Activated T-cell treated with anti-CD3 and anti-CD28 coated beads for 1 hour (primary cell): ENCODE measurements at regions not wholly inside any gene's neighbourhood (a gene's known extent, or its start where the extent isn't known, plus 50 kb on each side); places are given as distances from the start of the nearest gene placed in this dataset.
"Not testable (repeated sequence)": the region's sequence is repeated elsewhere in the genome, so short reads cannot be mapped to it uniquely, and the experiment has no call there.

Experiments used
- DNase-seq: peaks from one replicate; pipeline ENCODE4 v3.0.0-alpha.2; 2020; ENCODE audit warnings: low read depth

GRCh38 chr2:37570773-37571586, 100.5 kb downstream of the CDC42EP3 start:
- no peak for DNase-seq

- DNase-seq = no peak
Measured at GRCh38 chr2:37571587-37572136, 99.8 kb downstream of the CDC42EP3 start.

- DNase-seq = no peak
Measured at GRCh38 chr2:37573451-37574388, 97.7 kb downstream of the CDC42EP3 start.

GRCh38 chr2:37575780-37576179, 95.7 kb downstream of the CDC42EP3 start:
- DNase-seq = no peak

- DNase-seq = not testable (repeated sequence)
Measured at GRCh38 chr2:37576194-37576593, 95.2 kb downstream of the CDC42EP3 start.

GRCh38 chr2:37576831-37577230, 94.6 kb downstream of the CDC42EP3 start:
- DNase-seq = no peak

GRCh38 chr2:37579192-37579713, 92.2 kb downstream of the CDC42EP3 start:
- no peak for DNase-seq

- not testable (repeated sequence) for DNase-seq
Measured at GRCh38 chr2:37579949-37580348, 91.5 kb downstream of the CDC42EP3 start.

GRCh38 chr2:37581433-37581832, 90.0 kb downstream of the CDC42EP3 start:
- no peak for DNase-seq

GRCh38 chr2:37582481-37583220, 88.8 kb downstream of the CDC42EP3 start:
- no peak for DNase-seq

- DNase-seq = no peak
Measured at GRCh38 chr2:37583402-37583801, 88.0 kb downstream of the CDC42EP3 start.

GRCh38 chr2:37583867-37584266, 87.6 kb downstream of the CDC42EP3 start:
- DNase-seq = no peak

GRCh38 chr2:37585295-37585908, 86.0 kb downstream of the CDC42EP3 start:
- no peak for DNase-seq

GRCh38 chr2:37585982-37586621, 85.3 kb downstream of the CDC42EP3 start:
- peak; percentile 54 for DNase-seq

- no peak for DNase-seq
Measured at GRCh38 chr2:37586663-37587317, 84.7 kb downstream of the CDC42EP3 start.

- no peak for DNase-seq
Measured at GRCh38 chr2:37587817-37588216, 83.6 kb downstream of the CDC42EP3 start.

- DNase-seq = no peak
Measured at GRCh38 chr2:37588316-37588777, 83.1 kb downstream of the CDC42EP3 start.

- no peak for DNase-seq
Measured at GRCh38 chr2:37589298-37589697, 82.1 kb downstream of the CDC42EP3 start.

- DNase-seq = no peak
Measured at GRCh38 chr2:37590119-37590571, 81.3 kb downstream of the CDC42EP3 start.
